Liver (tissue), 8 donors: ENCODE measurements at regions not wholly inside any gene's neighbourhood (a gene's known extent, or its start where the extent isn't known, plus 50 kb on each side); places are given as distances from the start of the nearest gene placed in this dataset.

Experiments used
- DNase-seq: peaks from one replicate; pipeline ENCODE4 v3.0.0-alpha.2; 2017; ENCODE audit warnings: low spot score
- H3K27ac ChIP-seq, 2 donors: one replicate each; pipeline ENCODE4 v1.7.0; 2013; ENCODE audit warnings: inconsistent platforms in 2 of 2, low read length in 2 of 2, control low read depth in 1 of 2, low read depth in 1 of 2, mild to moderate bottlenecking in 1 of 2
- H3K27me3 ChIP-seq, 4 donors: one replicate each; pipeline versions ENCODE4 v1.6.1 to v1.7.0; 2013; ENCODE audit warnings: low read length in 3 of 4, inconsistent platforms in 1 of 4, mild to moderate bottlenecking in 1 of 4, moderate library complexity in 1 of 4; ENCODE audit not compliant: control insufficient read depth in 4 of 4, insufficient read depth in 4 of 4
- H3K36me3 ChIP-seq, 4 donors: one replicate each; pipeline versions ENCODE4 v1.6.1 to v1.7.0; 2013; ENCODE audit warnings: low read length in 3 of 4, mild to moderate bottlenecking in 3 of 4, low read depth in 1 of 4, moderate library complexity in 1 of 4; ENCODE audit not compliant: control insufficient read depth in 4 of 4, insufficient read depth in 3 of 4
- H3K4me1 ChIP-seq, 4 donors: one replicate each; pipeline versions ENCODE4 v1.6.1 to v1.7.0; 2013; ENCODE audit warnings: low read length in 3 of 4, mild to moderate bottlenecking in 3 of 4, moderate library complexity in 1 of 4; ENCODE audit not compliant: control insufficient read depth in 4 of 4, insufficient read depth in 4 of 4
- H3K4me3 ChIP-seq, 3 donors: one replicate each; pipeline versions ENCODE4 v1.6.1 to v1.7.0; 2013; ENCODE audit warnings: low read length in 3 of 3, control low read depth in 1 of 3, low read depth in 1 of 3, mild to moderate bottlenecking in 1 of 3
- H3K9ac ChIP-seq, 2 donors: one replicate each; pipeline ENCODE4 v1.7.0; 2013; ENCODE audit warnings: low read length in 2 of 2, mild to moderate bottlenecking in 2 of 2, moderate library complexity in 2 of 2, control low read depth in 1 of 2, low read depth in 1 of 2
- H3K9me3 ChIP-seq, 4 donors: one replicate each; pipeline versions ENCODE4 v1.6.1 to v1.7.0; 2013; ENCODE audit warnings: low read length in 3 of 4; ENCODE audit not compliant: control insufficient read depth in 4 of 4
- EGR1 ChIP-seq, 2 donors: IDR thresholded peaks; 2 replicates each; pipeline ENCODE4 v1.6.1; 2016 to 2018; ENCODE audit warnings: antibody characterized with exemption in 2 of 2, low read depth in 2 of 2
- FOXA1 ChIP-seq: IDR thresholded peaks from 2 replicates; pipeline ENCODE4 v1.6.1; 2016; ENCODE audit warnings: antibody characterized with exemption
- FOXA2 ChIP-seq: IDR thresholded peaks from 2 replicates; pipeline ENCODE4 v1.6.1; 2016; ENCODE audit warnings: antibody characterized with exemption
- NR2F2 ChIP-seq: IDR thresholded peaks from 2 replicates; pipeline ENCODE4 v1.6.1; 2016; ENCODE audit warnings: antibody characterized with exemption
- RXRA ChIP-seq, 2 donors: IDR thresholded peaks; 2 replicates each; pipeline ENCODE4 v1.6.1; 2017 to 2018; ENCODE audit warnings: antibody characterized with exemption in 2 of 2, mild to moderate bottlenecking in 1 of 2
- SP1 ChIP-seq: IDR thresholded peaks from 2 replicates; pipeline ENCODE4 v1.6.1; 2018; ENCODE audit warnings: antibody characterized with exemption, mild to moderate bottlenecking
- YY1 ChIP-seq: IDR thresholded peaks from 2 replicates; pipeline ENCODE4 v1.6.1; 2016; ENCODE audit warnings: antibody characterized with exemption, mild to moderate bottlenecking
- WGBS: extraction: QIAGEN DNeasy Blood & Tissue Kit; methylation state at CpG from one replicate; pipeline ENCODE4 v1.1.7; 2013; 5-methylcytosine and 5-hydroxymethylcytosine counted together
- TF ChIP-seq, protein P1 (sequence below): IDR thresholded peaks from 2 replicates; pipeline ENCODE4 v1.6.1; 2016; ENCODE audit warnings: antibody characterized with exemption
- TF ChIP-seq, protein P2 (sequence below): IDR thresholded peaks from 2 replicates; pipeline ENCODE4 v1.6.1; 2016; ENCODE audit warnings: antibody characterized with exemption
- TF ChIP-seq, protein P3 (sequence below): IDR thresholded peaks from 2 replicates; pipeline ENCODE4 v1.6.1; 2016; ENCODE audit warnings: antibody characterized with exemption, mild to moderate bottlenecking
- TF ChIP-seq, protein P4 (sequence below): fragments of 150-350 bp; IDR thresholded peaks from 2 replicates; pipeline ENCODE4 v1.5.1; 2017; ENCODE audit warnings: improper control_type of control experiment, low read depth, low read length; ENCODE audit not compliant: missing input control
- TF ChIP-seq, protein P5 (sequence below): IDR thresholded peaks from 2 replicates; pipeline ENCODE4 v1.6.1; 2016; ENCODE audit warnings: antibody characterized with exemption
- donor health status: healthy.
- donor health status: healthy.
- donor health status: healthy.
- donor health status: healthy.
- donor health status: healthy.

DNA sequence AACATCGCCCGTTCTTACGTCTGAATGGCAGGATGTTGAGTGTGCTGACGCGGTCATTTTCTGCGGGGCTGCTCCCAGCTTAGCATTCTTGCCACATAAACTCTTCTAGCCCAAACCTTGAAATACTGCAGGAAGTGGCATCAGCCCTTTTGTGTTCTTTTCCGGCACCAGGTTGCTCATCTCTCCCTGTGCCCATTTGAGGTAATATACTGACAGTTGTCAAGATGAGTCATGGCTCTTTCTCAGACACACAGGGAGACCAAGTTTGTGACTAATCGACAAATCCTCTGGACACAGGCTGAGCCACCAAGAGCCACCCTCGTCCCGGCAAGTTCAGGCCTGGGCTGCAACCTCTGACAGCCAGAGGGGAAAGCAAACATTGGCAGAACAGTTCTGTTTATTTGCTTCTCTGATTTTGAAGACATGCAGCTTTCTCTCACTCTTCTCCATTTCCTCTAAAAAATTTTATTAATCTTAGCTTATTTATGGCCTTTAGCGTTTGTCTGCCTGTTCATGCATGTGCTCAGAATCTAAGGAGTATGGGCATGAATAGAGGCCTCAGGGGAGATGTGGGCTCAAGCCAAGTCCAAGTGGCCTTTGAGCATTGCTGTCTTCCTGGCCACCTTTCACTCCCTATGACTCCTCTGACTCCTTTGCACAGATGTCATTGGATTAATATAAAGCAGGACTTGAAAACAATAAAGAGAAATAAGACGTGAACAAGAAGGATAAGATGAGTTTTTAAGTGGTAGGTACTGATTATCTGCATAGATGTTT is 328.2 kb upstream of the JAG1 start:
- Histone ChIP-seq H3K4me1 (no peaks in the 10 kb centered on the region), H3K36me3 (no peaks in the 10 kb centered on the region), H3K27ac (no peak overlapping the region), H3K27me3 (no peaks in the 10 kb centered on the region), H3K4me3 (no peak overlapping the region), H3K9me3 (peaks cover 0 to under 1% (median 0%) of the 10 kb centered on the region in 4 donors), H3K9ac (no peak overlapping the region)
- TF ChIP-seq, protein P1, sequence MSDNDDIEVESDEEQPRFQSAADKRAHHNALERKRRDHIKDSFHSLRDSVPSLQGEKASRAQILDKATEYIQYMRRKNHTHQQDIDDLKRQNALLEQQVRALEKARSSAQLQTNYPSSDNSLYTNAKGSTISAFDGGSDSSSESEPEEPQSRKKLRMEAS = no peak
- no peak for TF ChIP-seq YY1
- TF ChIP-seq, protein P2, sequence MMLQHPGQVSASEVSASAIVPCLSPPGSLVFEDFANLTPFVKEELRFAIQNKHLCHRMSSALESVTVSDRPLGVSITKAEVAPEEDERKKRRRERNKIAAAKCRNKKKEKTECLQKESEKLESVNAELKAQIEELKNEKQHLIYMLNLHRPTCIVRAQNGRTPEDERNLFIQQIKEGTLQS = no peak
- TF ChIP-seq, protein P3, sequence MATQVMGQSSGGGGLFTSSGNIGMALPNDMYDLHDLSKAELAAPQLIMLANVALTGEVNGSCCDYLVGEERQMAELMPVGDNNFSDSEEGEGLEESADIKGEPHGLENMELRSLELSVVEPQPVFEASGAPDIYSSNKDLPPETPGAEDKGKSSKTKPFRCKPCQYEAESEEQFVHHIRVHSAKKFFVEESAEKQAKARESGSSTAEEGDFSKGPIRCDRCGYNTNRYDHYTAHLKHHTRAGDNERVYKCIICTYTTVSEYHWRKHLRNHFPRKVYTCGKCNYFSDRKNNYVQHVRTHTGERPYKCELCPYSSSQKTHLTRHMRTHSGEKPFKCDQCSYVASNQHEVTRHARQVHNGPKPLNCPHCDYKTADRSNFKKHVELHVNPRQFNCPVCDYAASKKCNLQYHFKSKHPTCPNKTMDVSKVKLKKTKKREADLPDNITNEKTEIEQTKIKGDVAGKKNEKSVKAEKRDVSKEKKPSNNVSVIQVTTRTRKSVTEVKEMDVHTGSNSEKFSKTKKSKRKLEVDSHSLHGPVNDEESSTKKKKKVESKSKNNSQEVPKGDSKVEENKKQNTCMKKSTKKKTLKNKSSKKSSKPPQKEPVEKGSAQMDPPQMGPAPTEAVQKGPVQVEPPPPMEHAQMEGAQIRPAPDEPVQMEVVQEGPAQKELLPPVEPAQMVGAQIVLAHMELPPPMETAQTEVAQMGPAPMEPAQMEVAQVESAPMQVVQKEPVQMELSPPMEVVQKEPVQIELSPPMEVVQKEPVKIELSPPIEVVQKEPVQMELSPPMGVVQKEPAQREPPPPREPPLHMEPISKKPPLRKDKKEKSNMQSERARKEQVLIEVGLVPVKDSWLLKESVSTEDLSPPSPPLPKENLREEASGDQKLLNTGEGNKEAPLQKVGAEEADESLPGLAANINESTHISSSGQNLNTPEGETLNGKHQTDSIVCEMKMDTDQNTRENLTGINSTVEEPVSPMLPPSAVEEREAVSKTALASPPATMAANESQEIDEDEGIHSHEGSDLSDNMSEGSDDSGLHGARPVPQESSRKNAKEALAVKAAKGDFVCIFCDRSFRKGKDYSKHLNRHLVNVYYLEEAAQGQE = no peak
- TF ChIP-seq, protein P4, sequence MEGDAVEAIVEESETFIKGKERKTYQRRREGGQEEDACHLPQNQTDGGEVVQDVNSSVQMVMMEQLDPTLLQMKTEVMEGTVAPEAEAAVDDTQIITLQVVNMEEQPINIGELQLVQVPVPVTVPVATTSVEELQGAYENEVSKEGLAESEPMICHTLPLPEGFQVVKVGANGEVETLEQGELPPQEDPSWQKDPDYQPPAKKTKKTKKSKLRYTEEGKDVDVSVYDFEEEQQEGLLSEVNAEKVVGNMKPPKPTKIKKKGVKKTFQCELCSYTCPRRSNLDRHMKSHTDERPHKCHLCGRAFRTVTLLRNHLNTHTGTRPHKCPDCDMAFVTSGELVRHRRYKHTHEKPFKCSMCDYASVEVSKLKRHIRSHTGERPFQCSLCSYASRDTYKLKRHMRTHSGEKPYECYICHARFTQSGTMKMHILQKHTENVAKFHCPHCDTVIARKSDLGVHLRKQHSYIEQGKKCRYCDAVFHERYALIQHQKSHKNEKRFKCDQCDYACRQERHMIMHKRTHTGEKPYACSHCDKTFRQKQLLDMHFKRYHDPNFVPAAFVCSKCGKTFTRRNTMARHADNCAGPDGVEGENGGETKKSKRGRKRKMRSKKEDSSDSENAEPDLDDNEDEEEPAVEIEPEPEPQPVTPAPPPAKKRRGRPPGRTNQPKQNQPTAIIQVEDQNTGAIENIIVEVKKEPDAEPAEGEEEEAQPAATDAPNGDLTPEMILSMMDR = no peak
- TF ChIP-seq, protein P5, sequence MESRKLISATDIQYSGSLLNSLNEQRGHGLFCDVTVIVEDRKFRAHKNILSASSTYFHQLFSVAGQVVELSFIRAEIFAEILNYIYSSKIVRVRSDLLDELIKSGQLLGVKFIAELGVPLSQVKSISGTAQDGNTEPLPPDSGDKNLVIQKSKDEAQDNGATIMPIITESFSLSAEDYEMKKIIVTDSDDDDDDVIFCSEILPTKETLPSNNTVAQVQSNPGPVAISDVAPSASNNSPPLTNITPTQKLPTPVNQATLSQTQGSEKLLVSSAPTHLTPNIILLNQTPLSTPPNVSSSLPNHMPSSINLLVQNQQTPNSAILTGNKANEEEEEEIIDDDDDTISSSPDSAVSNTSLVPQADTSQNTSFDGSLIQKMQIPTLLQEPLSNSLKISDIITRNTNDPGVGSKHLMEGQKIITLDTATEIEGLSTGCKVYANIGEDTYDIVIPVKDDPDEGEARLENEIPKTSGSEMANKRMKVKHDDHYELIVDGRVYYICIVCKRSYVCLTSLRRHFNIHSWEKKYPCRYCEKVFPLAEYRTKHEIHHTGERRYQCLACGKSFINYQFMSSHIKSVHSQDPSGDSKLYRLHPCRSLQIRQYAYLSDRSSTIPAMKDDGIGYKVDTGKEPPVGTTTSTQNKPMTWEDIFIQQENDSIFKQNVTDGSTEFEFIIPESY = no peak
- no peak for TF ChIP-seq SP1
- WGBS = 61% methylated on average over 12 of the region's 12 CpGs
- DNase-seq = no peak

DNA sequence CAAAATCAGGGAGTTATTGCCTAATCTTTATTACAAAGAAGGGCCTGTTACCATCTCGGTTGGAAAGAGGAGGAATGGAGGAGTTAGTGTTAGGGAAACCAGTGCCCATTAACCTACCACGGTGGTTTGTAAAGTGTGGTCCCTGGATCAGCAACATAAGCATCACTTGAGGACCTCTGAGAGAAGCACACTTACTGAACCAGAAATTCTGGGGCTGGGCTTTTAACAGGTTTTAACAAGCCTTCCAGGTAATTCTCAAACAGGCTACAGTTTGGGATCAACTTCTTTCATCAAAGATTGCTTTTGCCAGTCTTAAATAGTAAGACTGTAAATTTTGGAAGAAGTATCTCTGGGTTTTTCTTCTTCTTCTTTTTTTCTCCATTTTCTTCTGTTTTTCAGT is 329.5 kb upstream of the JAG1 start:
- H3K36me3 ChIP-seq = no peaks in the 10 kb centered on the region
- H3K9ac ChIP-seq = no peak overlapping the region
- no peak overlapping the region for H3K4me3 ChIP-seq
- DNase-seq = no peak
- no peak overlapping the region for H3K27ac ChIP-seq
- H3K27me3 ChIP-seq = no peaks in the 10 kb centered on the region
- H3K4me1 ChIP-seq = no peaks in the 10 kb centered on the region
- 85% methylated on average over 2 of the region's 2 CpGs for WGBS
- H3K9me3 ChIP-seq = peaks cover 0 to 2% (median 0%) of the 10 kb centered on the region in 4 donors
- TF ChIP-seq EGR1 (IDR thresholded peaks at IDR 0.05; ENCODE audit: low read depth in 2 of 2) (no peak), RXRA (IDR thresholded peaks at IDR 0.05) (no peak), NR2F2 (no peak), FOXA1 (no peak), FOXA2 (no peak)
- TF ChIP-seq, protein P2 = no peak
- TF ChIP-seq, protein P5 = no peak
- TF ChIP-seq, protein P4 = no peak
- TF ChIP-seq, protein P1 = no peak
- TF ChIP-seq, protein P3 = no peak
